ENCODE measurements at regions not wholly inside any gene's neighbourhood (a gene's known extent, or its start where the extent isn't known, plus 50 kb on each side); places are given as distances from the start of the nearest gene placed in this dataset.

DNA sequence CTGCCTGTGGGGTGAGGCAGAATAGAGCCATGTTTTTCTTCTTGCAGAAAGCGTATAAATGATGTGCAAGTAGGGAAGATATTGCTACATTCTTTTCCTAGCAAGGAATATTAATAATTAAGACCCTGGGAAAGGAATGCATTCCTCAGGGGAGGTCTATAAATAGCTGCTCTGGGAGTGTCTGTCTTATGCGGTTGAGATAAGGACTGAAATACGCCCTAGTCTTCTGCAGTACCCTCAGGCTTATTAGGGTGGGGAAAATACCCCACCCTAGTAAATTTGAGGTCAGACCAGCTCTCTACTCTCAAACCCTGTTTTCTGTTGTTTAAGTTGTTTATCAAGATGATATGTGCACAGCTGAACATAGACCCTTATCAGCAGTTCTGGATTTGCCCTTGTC lies 155.9 kb upstream of the HMCN1 start:
- no peak for DNase-seq (ENCODE audit: low spot score)

DNA sequence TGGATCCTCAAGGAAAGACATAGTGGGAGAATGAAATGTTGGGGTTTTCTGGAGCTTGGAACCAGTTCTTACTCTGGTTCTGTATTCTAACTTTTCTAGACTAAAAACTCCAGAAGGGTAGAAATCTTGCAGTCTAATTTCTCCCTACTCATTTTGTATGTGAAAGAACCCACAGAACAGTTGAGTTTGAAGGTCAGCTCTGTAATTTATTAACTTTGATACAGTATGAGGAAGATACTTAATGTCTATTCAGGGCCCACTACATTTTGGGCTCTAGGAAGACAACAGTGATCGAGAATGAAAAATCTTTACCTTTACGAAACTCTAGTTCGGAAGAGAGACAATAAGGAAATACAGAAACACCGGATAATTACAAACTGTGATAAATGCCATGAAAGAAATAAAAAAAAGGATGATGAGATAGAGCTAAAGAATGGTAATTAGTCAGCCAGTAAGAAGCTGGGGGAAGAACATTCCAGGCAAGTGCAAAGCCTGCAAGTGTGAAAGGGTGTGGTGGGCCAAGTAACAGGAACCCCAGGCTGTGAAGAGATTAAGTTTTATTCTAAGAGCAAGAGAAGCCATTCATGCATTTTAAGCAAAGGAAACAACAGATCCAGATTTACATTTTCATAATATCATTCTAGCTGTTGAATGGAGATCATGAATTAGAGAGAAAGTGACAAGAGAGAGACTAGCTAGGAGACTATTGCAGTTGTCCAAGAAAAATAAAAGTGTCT lies 159.9 kb upstream of the HMCN1 start:
- no peak for DNase-seq (ENCODE audit: low spot score)

DNA sequence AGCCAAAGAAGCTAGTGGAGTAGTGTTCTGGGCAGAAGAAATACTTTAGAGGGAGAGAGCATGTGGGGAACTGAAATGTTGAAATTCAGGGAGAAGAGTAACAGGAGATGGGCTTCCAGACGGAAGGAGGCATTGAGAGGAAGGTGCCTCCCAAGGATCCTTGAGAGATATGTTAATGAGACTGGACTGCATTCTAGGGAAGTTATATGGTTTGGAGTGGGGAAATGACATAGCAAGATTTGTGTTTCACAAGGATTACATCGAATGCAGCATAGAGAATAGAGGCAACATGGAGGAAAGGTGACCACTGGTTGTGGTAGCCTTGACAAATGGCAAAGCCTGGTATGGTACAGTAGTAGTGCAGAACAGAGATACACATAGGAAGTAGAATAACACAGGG lies 160.5 kb upstream of the HMCN1 start:
- DNase-seq (ENCODE audit: low spot score) = no peak

DNA sequence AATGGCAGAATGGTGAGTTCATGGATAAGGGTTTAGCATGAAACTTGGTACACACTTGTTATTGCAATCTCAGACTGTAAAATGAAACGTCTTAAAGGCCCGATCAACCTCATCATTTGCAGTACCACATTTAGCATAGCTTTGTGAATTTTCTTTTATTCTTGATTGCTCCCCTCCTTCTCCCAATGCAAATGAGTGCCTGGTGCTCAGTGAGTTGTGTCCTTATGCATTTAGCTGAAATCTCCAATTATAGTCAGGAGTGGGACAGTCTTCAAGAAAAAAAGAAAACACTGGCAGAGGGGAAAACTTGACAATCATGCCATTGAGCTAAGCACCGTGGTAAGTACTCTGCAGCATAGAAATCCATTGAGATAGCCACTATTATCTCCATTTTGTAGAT lies 161.0 kb upstream of the HMCN1 start:
- DNase-seq (ENCODE audit: low spot score) = no peak

DNA sequence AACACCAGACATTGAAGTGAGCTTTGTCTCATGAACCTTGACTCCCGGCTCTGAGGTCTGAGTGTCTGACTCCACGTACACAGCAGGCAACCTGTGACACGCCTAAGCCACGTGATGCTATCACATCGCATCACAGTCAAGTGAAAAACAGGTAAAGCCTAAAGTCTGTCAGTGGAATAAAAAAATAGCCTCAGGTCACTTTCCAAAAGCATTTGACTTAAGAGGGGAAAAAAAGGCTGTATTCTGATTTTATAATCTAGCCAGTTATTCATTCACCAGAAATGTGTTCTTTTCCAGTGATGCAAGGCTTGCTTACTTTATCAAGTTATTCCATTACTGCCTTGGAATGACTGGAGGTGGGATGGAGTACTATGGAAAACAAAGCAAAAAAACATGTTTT lies 163.2 kb upstream of the HMCN1 start:
- DNase-seq (ENCODE audit: low spot score) = no peak

DNA sequence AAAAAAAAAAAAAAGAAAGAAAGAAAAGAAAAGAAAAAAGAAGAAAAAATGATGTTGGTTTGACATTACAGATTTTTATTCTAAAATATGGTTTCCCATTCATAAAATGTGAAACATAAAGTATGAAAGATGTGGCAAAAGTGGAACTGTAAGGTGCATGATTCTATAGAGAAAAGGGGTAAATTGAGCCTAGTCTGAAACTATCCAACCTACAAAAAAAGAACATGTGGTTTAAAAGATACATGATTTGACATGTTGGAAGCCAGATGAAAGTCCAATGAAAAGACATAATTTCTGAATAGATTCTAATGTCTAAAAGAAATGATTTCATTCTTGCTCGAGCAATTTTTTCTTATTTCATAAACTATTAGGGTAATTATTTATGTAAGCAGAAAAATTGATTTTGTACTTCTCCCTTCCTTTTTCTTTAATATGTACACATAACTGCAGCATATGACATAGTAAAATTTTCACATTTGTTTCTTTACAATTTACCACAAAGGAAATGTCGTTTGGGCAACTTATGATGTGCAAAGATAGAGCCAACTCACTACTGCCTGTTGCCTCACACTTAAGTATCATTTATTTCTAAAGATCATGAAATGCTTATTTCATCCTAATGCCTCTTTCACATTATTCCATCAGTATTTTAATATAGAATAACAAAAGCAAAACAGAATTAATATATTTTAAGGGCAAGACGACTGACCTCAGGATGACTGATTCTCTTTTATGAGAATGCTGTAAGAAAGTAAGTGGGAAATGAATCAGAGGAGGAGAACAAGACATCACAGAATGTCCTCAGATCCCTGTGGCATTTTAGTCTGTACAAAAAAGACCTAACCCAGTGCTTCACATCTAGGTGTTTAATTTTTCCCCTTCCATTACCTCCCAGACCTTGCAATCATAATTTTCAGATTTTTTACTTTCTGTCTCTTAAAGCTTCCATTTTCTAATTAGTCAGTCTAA lies 165.8 kb upstream of the HMCN1 start:
- no peak for DNase-seq (ENCODE audit: low spot score)

DNA sequence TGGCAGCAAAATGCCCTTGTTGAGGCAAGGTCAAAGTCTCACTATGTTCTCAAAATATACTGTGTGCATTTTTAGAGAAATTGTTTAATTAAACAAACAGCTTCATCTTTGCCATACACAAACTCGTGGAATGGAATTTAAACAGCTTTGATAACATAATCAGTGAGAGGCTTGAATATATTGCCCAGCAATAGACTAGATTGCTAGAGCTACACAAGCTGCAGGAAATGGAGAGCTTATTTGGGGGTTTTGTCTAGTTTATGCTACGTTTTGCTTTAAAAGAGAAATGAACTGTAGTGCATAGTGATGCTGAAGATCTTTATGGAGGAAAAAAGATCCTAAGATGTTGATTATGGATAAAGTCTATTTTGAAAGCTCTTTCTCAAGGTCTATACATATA lies 166.8 kb upstream of the HMCN1 start:
- DNase-seq (ENCODE audit: low spot score) = no peak

DNA sequence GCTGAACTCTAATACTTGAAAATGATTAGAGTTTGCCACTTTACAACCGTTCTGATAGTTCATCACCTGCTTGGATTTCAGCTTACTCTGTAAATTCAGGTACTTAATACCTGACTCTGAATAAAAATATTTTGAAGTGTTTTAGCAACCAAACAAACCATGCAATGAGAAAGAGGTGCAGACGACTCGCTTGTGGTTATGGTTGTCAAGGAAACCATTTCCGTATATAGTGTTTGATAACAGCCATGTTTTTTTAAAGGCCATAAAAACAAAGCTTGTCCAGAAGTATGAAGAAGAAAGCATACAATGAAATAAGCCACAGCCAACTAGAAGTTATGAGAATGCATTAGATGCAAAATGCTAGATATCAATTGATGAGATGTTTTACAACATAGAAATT lies 167.2 kb upstream of the HMCN1 start:
- DNase-seq (ENCODE audit: low spot score) = no peak

DNA sequence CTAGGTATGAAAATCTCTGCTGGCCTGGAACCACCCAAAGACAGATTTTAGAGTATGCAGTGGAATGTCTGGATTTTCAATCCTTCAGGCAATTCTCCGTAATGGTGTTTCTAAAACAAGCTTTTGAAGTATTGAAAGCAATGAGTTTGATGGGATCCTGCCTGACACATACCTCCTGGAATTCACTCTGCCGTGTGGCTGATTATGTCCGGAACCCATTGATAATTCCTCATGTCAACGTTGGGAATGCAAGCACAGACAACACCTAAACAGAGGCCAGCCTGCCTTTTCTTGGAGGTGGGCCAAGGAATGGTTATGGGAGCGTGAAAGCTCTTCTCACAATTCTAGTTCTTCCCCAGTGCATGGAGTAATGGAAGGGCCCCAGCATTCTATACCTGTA lies 168.9 kb upstream of the HMCN1 start:
- DNase-seq (ENCODE audit: low spot score) = no peak

DNA sequence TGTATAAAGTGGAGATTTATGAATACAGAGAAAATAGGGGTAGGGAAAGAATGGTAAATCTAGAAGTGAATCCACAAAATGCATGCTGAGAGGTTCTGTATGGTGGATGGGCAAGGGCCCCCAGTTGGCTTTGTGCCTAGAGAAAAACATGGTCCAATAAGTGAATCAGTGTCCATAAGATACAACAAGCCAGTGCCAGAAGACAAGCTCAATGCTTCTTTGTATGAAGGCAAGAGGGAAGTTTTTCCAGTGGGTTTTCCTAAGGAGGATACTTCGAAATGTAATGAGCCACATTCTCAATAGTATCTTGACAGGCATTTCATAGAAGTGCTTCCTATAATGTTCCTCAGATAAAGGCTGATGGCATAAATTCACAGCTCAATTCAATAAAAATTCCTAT lies 169.4 kb upstream of the HMCN1 start:
- DNase-seq (ENCODE audit: low spot score) = no peak

DNA sequence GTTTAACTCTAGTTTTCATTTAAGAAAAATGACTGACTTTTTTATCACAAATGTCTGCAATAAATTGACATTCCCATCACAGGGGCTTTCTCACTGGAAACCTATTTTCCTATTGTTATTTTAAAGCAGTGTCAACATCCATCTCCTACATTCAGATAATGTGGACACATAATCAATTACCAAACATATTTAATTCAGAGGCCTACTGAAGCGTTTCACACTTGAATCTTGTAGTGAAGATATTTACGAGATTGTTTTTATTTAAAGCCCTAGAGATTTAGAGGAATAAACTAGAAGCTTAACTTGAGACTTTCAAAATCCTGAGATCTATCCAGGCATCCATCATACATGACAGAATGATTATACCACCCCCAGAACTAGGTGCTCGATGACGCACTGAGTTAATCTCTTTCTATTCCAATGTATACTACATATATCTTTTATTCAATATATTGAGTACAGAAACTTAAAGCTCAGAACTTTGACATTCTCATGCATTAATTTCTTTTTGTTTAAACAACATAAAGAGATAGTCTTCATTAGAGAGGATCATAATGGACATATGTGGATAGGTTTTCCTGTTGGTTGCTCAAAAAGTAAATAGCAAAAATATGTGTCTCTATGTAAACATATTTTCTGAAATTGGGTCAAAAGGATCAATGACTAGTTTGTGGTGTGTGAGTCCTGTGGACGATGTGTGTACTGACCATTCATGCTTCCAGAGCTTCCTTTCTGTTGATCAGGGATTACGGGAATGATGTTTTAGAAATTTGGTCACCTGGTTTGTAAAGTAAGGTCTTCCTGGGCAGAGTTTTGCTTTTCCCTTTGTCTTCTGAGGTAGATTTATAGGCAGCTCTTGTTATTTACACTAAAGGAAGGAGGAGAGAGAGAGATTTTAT lies 171.5 kb upstream of the HMCN1 start:
- no peak for DNase-seq (ENCODE audit: low spot score)

DNA sequence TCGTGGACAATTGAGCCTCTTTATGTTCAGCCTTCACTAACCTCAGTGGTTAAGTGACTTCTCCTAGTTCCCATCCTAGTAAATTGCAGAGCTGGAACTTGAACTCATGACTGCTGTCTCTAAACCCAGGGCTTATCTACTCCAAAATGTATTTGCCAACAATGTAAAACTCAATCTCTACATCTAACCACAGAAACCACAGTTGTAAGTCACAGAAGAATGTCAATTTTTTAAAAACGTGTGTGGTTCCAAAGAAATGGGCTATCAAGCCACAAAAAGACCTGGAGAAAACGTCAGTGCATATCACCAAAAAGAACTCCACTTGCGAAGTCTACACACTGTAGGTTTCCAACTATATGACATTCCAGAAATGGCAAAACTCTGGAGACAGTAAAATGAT lies 172.6 kb upstream of the HMCN1 start:
- no peak for DNase-seq (ENCODE audit: low spot score)

DNA sequence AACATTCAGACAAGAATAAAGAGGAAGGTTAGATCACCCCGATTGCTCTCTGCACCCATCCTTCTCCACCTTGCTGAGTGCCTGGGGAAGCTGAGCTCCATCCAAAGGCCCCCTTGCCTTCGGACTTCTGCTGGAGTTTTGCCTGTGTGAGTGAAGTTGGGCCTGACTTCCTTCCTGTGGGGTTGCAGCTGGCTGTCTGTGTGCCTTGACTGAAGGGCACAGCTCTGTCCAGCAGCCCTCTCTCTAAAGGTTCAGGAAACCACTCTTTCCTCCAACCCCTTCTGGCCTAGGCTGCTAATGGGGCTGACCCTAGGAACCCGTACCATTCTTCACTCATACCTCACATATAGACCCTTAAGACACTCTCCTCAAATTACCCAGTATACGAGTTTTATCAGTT lies 173.4 kb upstream of the HMCN1 start:
- DNase-seq (ENCODE audit: low spot score) = no peak

DNA sequence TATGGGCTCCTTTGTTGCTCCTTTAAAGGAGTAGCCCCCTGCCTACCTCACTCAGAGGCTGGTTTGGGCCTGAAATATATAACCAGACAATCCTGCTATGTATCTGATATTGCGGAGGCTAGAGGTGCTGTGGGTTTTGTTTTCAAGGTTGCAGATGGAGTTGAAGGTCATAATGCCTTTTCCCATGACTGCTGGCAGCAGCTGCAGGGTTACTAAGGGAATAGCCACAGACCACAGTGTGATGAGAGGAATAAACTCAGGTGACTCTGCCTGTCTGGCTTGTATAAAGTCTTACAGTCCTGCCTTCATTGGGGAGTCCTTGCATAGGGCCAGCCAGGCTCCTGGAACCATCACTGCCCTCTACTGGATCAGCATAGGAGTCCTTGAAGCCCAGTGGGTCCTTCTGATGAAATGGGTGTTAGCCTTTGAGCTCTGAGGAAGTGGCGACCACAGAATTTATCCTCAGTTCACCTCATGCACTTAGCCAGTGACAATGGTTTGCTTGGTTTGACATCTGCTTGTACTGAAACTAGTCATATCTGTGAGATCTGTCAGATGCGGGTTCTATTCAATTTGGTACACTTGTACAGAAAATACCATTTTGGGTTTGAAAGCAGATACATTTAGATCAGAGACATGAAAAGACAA lies 174.4 kb upstream of the HMCN1 start:
- peak; percentile 11 for DNase-seq (ENCODE audit: low spot score)

DNA sequence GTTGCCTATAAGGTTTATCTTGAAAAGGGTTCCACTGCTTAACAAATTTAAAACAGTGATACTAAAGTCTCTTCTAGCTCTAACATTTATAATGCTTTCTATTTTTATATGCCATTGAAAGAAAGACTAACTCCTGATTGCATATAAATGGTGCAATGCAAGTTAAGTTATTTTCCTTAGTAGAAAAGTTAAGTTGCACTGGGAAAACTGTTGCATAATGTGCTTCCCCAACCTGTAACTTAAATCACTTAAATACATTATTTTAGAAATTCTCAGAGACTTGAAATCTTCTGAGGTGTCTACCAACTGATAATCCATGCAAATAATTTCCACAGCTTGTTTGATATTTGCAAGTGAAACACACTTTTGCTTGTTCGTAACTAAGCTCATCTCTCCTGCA lies 175.0 kb upstream of the HMCN1 start:
- DNase-seq (ENCODE audit: low spot score) = no peak

DNA sequence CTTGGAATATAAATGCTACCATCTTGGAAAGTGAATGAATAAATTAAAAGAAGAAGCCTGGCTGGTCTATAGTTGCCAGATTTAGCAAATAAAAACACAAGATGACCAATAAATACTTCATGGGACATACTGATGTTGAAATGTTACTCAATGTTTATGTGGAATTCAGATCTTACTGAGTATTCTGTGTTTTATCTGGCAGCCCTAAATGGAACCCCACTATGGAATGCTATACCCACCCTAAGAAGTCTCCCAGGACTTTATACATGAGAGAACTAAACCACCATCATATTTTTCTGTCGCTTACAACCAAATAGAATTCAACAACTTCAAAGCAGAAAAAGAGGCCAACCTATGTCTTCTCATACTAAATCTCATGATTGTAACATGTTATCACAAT lies 177.6 kb upstream of the HMCN1 start:
- DNase-seq (ENCODE audit: low spot score) = no peak

DNA sequence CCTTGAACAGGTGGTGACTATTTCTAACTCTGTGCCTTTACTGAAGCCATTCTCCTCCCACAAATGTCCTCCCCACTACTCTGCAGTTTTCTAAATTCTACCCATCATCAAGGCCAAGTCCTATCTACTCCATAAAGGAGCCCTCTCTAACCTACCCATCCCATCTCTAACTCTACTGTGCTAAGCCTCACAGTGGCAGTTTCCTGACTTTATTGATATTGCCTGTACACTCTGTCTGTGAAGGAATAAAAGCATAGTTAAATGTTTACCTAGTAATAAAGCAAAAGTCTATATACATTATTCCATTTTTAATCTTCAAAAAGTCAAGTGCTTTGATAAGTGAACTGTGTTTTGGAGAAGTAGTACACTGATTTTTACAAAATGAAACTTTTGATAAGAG lies 178.4 kb upstream of the HMCN1 start:
- DNase-seq (ENCODE audit: low spot score) = no peak

DNA sequence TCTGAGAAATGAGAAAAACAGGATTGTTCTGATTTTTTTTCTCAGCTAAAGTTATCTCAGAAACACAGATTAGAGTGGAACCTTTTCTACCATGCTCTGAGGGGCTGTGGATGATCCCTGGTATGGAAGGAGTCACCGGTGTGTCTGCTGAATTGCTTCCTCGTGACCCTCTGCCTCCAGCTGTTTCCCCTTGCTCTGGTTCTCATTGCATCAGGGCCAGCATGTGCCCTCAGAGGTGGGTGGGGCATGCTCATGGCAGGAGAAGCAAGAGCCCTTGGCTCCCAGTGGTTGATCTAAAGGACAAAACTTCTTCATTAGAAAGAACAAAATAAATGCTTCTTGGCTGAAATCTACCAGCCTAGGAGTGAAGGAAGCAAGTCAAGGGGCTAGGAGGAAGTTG lies 183.2 kb upstream of the HMCN1 start:
- DNase-seq (ENCODE audit: low spot score) = no peak

DNA sequence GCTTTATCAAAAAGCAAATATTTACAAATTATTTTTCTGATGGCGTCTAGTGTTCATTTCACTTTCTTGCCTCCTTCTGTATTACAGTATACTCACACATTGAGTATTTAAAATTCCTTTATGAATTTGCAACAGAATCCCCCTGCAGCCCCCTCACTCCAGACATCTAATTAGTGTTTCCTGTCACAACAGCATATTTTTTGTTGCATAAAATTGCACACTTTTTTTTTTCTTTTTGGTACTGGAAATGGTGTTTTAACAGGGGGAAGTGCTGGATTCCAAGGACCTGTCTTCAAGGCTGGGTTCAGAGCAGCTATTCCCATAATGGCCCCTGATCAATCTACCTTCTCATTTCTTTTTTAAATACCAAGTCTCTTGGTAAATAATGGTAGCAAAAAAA lies 184.3 kb upstream of the HMCN1 start:
- no peak for DNase-seq (ENCODE audit: low spot score)

DNA sequence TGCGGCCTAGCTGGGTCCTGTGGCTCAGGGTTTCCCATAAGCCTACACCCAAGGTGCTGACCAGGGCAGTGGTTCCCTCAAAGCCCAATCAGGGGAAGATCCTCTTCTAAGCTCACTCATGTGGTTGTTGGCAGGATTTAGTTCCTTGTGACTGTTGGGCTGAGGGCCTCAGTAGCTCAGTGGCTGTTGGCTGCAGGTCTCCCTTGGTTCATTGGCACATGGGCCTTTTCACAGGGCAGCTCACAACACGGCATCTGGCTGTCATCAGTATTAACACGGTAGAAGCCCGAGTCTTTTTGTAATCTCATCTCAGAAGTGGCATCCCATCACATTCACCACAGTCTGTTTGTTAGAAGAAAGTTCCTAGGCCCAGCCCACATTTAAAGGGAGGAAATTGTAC lies 188.2 kb upstream of the HMCN1 start:
- no peak for DNase-seq (ENCODE audit: low spot score)

DNA sequence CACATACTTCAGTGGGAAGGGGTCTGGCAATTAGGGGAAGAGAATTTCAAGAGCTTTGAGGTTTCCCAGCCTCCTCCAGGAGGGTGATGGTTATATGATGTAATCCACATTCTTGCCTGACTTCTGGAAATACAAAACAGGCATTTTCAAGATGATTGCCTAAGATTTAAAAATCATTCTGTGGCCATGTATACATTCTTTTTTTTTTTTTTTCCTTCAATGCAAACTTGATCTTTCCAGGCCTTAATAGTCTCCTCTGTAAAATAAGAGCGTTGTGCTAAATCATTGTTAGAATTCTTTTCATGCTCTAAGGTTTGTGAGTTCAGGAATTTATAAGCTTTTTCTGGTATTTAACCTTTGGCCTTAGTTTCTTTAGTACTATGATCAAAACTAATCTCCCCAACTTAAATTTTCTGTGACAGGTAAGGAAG lies 192.3 kb upstream of the HMCN1 start:
- DNase-seq (ENCODE audit: low spot score) = no peak

DNA sequence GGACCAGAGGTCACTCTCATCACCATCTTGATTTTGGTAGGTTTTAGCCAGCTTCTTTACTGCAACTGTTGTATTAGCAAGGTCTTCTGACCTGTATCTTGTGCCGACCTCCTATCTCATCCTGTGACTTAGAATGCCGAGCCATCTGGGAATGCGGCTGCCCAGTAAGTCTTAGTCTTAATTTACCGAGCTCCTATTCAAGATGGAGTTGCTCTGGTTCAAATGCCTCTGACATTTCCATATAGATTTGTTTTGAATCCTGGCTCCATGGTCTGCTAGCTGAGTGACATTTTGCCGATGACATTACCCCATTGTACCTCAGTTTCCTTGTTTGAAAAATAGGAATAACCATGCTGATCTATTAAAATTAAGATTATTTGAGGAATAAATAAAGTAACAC lies 193.9 kb upstream of the HMCN1 start:
- DNase-seq (ENCODE audit: low spot score) = no peak
